ENCODE measurements at regions not wholly inside any gene's neighbourhood (a gene's known extent, or its start where the extent isn't known, plus 50 kb on each side); places are given as distances from the start of the nearest gene placed in this dataset.

- Histone ChIP-seq H3F3A (ENCODE audit: insufficient read depth, low read length, poor library complexity, severe bottlenecking) (no peaks in the 10 kb centered on the region), H3K9ac (ENCODE audit: low read length) (no peak overlapping the region), H3K27me3 (ENCODE audit: insufficient read depth, low read depth, low read length) (no peaks in the 10 kb centered on the region), H3K9me2 (ENCODE audit: insufficient read depth, low read length) (no peaks in the 10 kb centered on the region), H2AFZ (ENCODE audit: low read depth, low read length) (no peak overlapping the region), H3K79me2 (replicated peaks; ENCODE audit: insufficient read depth, low read length) (no peaks in the 10 kb centered on the region), H4K20me1 (ENCODE audit: insufficient read depth) (no peaks in the 10 kb centered on the region), H3K9me3 (ENCODE audit: low read length) (no peaks in the 10 kb centered on the region), H3K4me3 (ENCODE audit: low read length) (no peak overlapping the region), H3K4me2 (ENCODE audit: low read length) (no peak overlapping the region), H3K36me3 (ENCODE audit: insufficient read depth, low read length) (no peaks in the 10 kb centered on the region), H3K27ac (ENCODE audit: low read length) (no peak overlapping the region)
- TF ChIP-seq EP300 (conservative IDR thresholded peaks at IDR 0.05; ENCODE audit: poor library complexity, severe bottlenecking) (no peak), SMC3 (conservative IDR thresholded peaks at IDR 0.05; ENCODE audit: poor library complexity) (no peak), TAF1 (IDR thresholded peaks at IDR 0.05; ENCODE audit: low read depth) (no peak), MXI1 (conservative IDR thresholded peaks at IDR 0.05; ENCODE audit: poor library complexity, severe bottlenecking) (no peak), CTCF (IDR thresholded peaks at IDR 0.05; ENCODE audit: poor library complexity, severe bottlenecking) (no peak), RAD21 (conservative IDR thresholded peaks at IDR 0.05) (no peak), POLR2AphosphoS5 (IDR thresholded peaks at IDR 0.05) (no peak), EZH2 (IDR thresholded peaks at IDR 0.05; ENCODE audit: borderline replicate concordance, insufficient read depth, low read length, poor library complexity, severe bottlenecking) (no peak), REST (IDR thresholded peaks at IDR 0.05; ENCODE audit: borderline replicate concordance) (no peak)
These were observed 624.8 kb upstream of the KIRREL3 start for GRCh38 chr11:127625402-127625801.

GRCh38 chr11:127624306-127624856 is 623.8 kb upstream of the KIRREL3 start:
- Histone ChIP-seq H4K20me1 (ENCODE audit: insufficient read depth) (no peaks in the 10 kb centered on the region), H2AFZ (ENCODE audit: low read depth, low read length) (no peak overlapping the region), H3K4me2 (ENCODE audit: low read length) (no peak overlapping the region), H3K79me2 (replicated peaks; ENCODE audit: insufficient read depth, low read length) (no peaks in the 10 kb centered on the region), H3K36me3 (ENCODE audit: insufficient read depth, low read length) (no peaks in the 10 kb centered on the region), H3K9me3 (ENCODE audit: low read length) (no peaks in the 10 kb centered on the region), H3K4me3 (ENCODE audit: low read length) (no peak overlapping the region), H3F3A (ENCODE audit: insufficient read depth, low read length, poor library complexity, severe bottlenecking) (no peaks in the 10 kb centered on the region), H3K9ac (ENCODE audit: low read length) (no peak overlapping the region), H3K27me3 (ENCODE audit: insufficient read depth, low read depth, low read length) (no peaks in the 10 kb centered on the region), H3K27ac (ENCODE audit: low read length) (no peak overlapping the region), H3K9me2 (ENCODE audit: insufficient read depth, low read length) (no peaks in the 10 kb centered on the region)
- TF ChIP-seq RAD21 (conservative IDR thresholded peaks at IDR 0.05), result no peak

GRCh38 chr11:127622686-127623085 is 622.1 kb upstream of the KIRREL3 start:
- Histone ChIP-seq H3K27ac (ENCODE audit: low read length) (no peak overlapping the region), H3K9me3 (ENCODE audit: low read length) (no peaks in the 10 kb centered on the region), H3K79me2 (replicated peaks; ENCODE audit: insufficient read depth, low read length) (no peaks in the 10 kb centered on the region), H3F3A (ENCODE audit: insufficient read depth, low read length, poor library complexity, severe bottlenecking) (no peaks in the 10 kb centered on the region), H3K36me3 (ENCODE audit: insufficient read depth, low read length) (no peaks in the 10 kb centered on the region), H3K9ac (ENCODE audit: low read length) (no peak overlapping the region), H2AFZ (ENCODE audit: low read depth, low read length) (no peak overlapping the region), H3K4me2 (ENCODE audit: low read length) (no peak overlapping the region), H3K27me3 (ENCODE audit: insufficient read depth, low read depth, low read length) (no peaks in the 10 kb centered on the region), H3K4me3 (ENCODE audit: low read length) (no peak overlapping the region), H4K20me1 (ENCODE audit: insufficient read depth) (no peaks in the 10 kb centered on the region), H3K9me2 (ENCODE audit: insufficient read depth, low read length) (no peaks in the 10 kb centered on the region)
- TF ChIP-seq CTCF (IDR thresholded peaks at IDR 0.05; ENCODE audit: poor library complexity, severe bottlenecking) (no peak), MXI1 (conservative IDR thresholded peaks at IDR 0.05; ENCODE audit: poor library complexity, severe bottlenecking) (no peak), EZH2 (IDR thresholded peaks at IDR 0.05; ENCODE audit: borderline replicate concordance, insufficient read depth, low read length, poor library complexity, severe bottlenecking) (no peak), SMC3 (conservative IDR thresholded peaks at IDR 0.05; ENCODE audit: poor library complexity) (no peak), RAD21 (conservative IDR thresholded peaks at IDR 0.05) (no peak), EP300 (conservative IDR thresholded peaks at IDR 0.05; ENCODE audit: poor library complexity, severe bottlenecking) (no peak), TAF1 (IDR thresholded peaks at IDR 0.05; ENCODE audit: low read depth) (no peak), REST (IDR thresholded peaks at IDR 0.05; ENCODE audit: borderline replicate concordance) (no peak), POLR2AphosphoS5 (IDR thresholded peaks at IDR 0.05) (no peak)
